OCI-LY1 (cell line): ENCODE measurements at regions not wholly inside any gene's neighbourhood (a gene's known extent, or its start where the extent isn't known, plus 50 kb on each side); places are given as distances from the start of the nearest gene placed in this dataset.

ENCODE experiments used
- H2AFZ ChIP-seq: fragments of 200-600 bp; sonication (generic), shearing (Covaris generic); 2 replicates; pipeline ENCODE4 v1.6.0; 2014; ENCODE audit warnings: antibody characterized with exemption, mild to moderate bottlenecking, low read length
- H3F3A ChIP-seq: fragments of 200-600 bp; sonication (generic), shearing (Covaris generic); 2 replicates; pipeline ENCODE4 v1.6.0; 2014; ENCODE audit warnings: mild to moderate bottlenecking, antibody characterized with exemption, low read length, moderate library complexity; ENCODE audit not compliant: insufficient read depth
- H3K27ac ChIP-seq: fragments of 200-600 bp; sonication (generic); 2 replicates; pipeline ENCODE4 v1.5.1; 2014; ENCODE audit warnings: low read length, mixed run types, mild to moderate bottlenecking, low read depth; ENCODE audit not compliant: poor library complexity, severe bottlenecking
- H3K27me3 ChIP-seq: fragments of 200-600 bp; sonication (generic); 2 replicates; pipeline ENCODE4 v1.6.0; 2014; ENCODE audit warnings: antibody characterized with exemption, mild to moderate bottlenecking, low read length, moderate library complexity; ENCODE audit not compliant: insufficient read depth
- H3K36me3 ChIP-seq: fragments of 200-600 bp; sonication (generic); 2 replicates; pipeline ENCODE4 v1.6.1; 2014; ENCODE audit warnings: mild to moderate bottlenecking, antibody characterized with exemption, low read length, moderate library complexity, mixed read lengths; ENCODE audit not compliant: insufficient read depth
- H3K4me1 ChIP-seq: fragments of 200-600 bp; sonication (generic); 2 replicates; pipeline ENCODE4 v1.5.1; 2014; ENCODE audit warnings: mild to moderate bottlenecking, low read length, moderate library complexity; ENCODE audit not compliant: insufficient read depth, severe bottlenecking
- H3K4me2 ChIP-seq: fragments of 200-600 bp; sonication (generic), shearing (Covaris generic); 2 replicates; pipeline ENCODE4 v1.6.1; 2014; ENCODE audit warnings: low read length
- H3K4me3 ChIP-seq: fragments of 200-600 bp; sonication (generic); 2 replicates; pipeline ENCODE4 v1.5.1; 2014; ENCODE audit warnings: low read length, low read depth, mild to moderate bottlenecking, mixed read lengths; ENCODE audit not compliant: poor library complexity, severe bottlenecking
- H3K79me2 ChIP-seq: fragments of 200-600 bp; shearing (Covaris generic); 2 replicates; pipeline ENCODE4 v1.6.1; 2016; ENCODE audit warnings: mixed run types, low read length, mixed read lengths; ENCODE audit not compliant: insufficient read depth
- H3K9ac ChIP-seq: fragments of 200-600 bp; sonication (generic), shearing (Covaris generic); 2 replicates; pipeline ENCODE4 v1.6.1; 2014; ENCODE audit warnings: mild to moderate bottlenecking, low read length, mixed read lengths
- H3K9me2 ChIP-seq: fragments of 200-600 bp; sonication (generic), shearing (Covaris generic); 2 replicates; pipeline ENCODE4 v1.6.1; 2014; ENCODE audit warnings: low read depth, mild to moderate bottlenecking, low read length, mixed read lengths
- H3K9me3 ChIP-seq: fragments of 200-600 bp; shearing (Covaris generic); 2 replicates; pipeline ENCODE4 v1.6.1; 2014; ENCODE audit warnings: low read length, mixed read lengths
- H4K20me1 ChIP-seq: fragments of 200-600 bp; sonication (generic), shearing (Covaris generic); 2 replicates; pipeline ENCODE4 v1.6.0; 2016; ENCODE audit warnings: mild to moderate bottlenecking, low read length; ENCODE audit not compliant: insufficient read depth
- CTCF ChIP-seq: fragments of 200-600 bp; sonication (generic), shearing (Covaris generic); IDR thresholded peaks from 2 replicates; pipeline ENCODE4 v1.5.1; 2017; ENCODE audit warnings: mild to moderate bottlenecking, antibody characterized with exemption, low read length, moderate library complexity, mixed read lengths
- EZH2 ChIP-seq: fragments of 200-600 bp; sonication (generic), shearing (Covaris generic); IDR thresholded peaks from 2 replicates; pipeline ENCODE4 v1.8.0; 2017; ENCODE audit warnings: borderline replicate concordance, mixed run types, mild to moderate bottlenecking, antibody characterized with exemption, low read length, moderate library complexity, mixed read lengths

GRCh38 chr3:110099711-110100110 lies 762.4 kb upstream of the DPPA4 start:
- no peaks in the 10 kb centered on the region for H3K9me2 ChIP-seq
- H3K4me3 ChIP-seq: no peak overlapping the region
- H3K4me1 ChIP-seq: no peaks in the 10 kb centered on the region
- no peak overlapping the region for H3K27ac ChIP-seq
- no peaks in the 10 kb centered on the region for H4K20me1 ChIP-seq
- H3K4me2 ChIP-seq: no peak overlapping the region
- no peak overlapping the region for H2AFZ ChIP-seq
- no peaks in the 10 kb centered on the region for H3K27me3 ChIP-seq
- no peaks in the 10 kb centered on the region for H3K79me2 ChIP-seq
- TF ChIP-seq EZH2 (no peak), CTCF (no peak)
- no peaks in the 10 kb centered on the region for H3K9me3 ChIP-seq
- H3F3A ChIP-seq: no peaks in the 10 kb centered on the region
- H3K36me3 ChIP-seq: no peaks in the 10 kb centered on the region
- H3K9ac ChIP-seq: no peak overlapping the region

- H3K36me3 ChIP-seq: no peaks in the 10 kb centered on the region
- TF ChIP-seq EZH2 (no peak), CTCF (no peak)
- H3K79me2 ChIP-seq: no peaks in the 10 kb centered on the region
- H3K4me2 ChIP-seq: no peak overlapping the region
- no peaks in the 10 kb centered on the region for H3K9me2 ChIP-seq
- H3K9ac ChIP-seq: no peak overlapping the region
- no peak overlapping the region for H2AFZ ChIP-seq
- no peaks in the 10 kb centered on the region for H3F3A ChIP-seq
- no peaks in the 10 kb centered on the region for H3K27me3 ChIP-seq
- H3K4me1 ChIP-seq: no peaks in the 10 kb centered on the region
- no peak overlapping the region for H3K4me3 ChIP-seq
- H4K20me1 ChIP-seq: no peaks in the 10 kb centered on the region
- H3K27ac ChIP-seq: no peak overlapping the region
- H3K9me3 ChIP-seq: no peaks in the 10 kb centered on the region
These were observed 764.0 kb upstream of the DPPA4 start for GRCh38 chr3:110101361-110101760.

GRCh38 chr3:110106805-110107204 lies 769.5 kb upstream of the DPPA4 start:
- Histone ChIP-seq H3K9ac (no peak overlapping the region), H3F3A (no peaks in the 10 kb centered on the region), H3K27ac (no peak overlapping the region), H3K79me2 (no peaks in the 10 kb centered on the region), H3K4me2 (no peak overlapping the region), H4K20me1 (no peaks in the 10 kb centered on the region), H3K9me2 (no peaks in the 10 kb centered on the region), H3K4me1 (no peaks in the 10 kb centered on the region), H3K9me3 (no peaks in the 10 kb centered on the region), H2AFZ (no peak overlapping the region), H3K36me3 (no peaks in the 10 kb centered on the region), H3K4me3 (no peak overlapping the region), H3K27me3 (no peaks in the 10 kb centered on the region)
- TF ChIP-seq EZH2: no peak
- no peak for TF ChIP-seq CTCF
